GM19468 (cell line): ENCODE measurements at regions not wholly inside any gene's neighbourhood (a gene's known extent, or its start where the extent isn't known, plus 50 kb on each side); places are given as distances from the start of the nearest gene placed in this dataset.
"Not testable (repeated sequence)": the region's sequence is repeated elsewhere in the genome, so short reads cannot be mapped to it uniquely, and the experiment has no call there.

Experiments
- ATAC-seq: cut with Tn5 transposase; IDR thresholded peaks from one replicate; pipeline ENCODE4 v1.9.1; 2021; ENCODE audit warnings: mild to moderate bottlenecking, moderate library complexity, moderate number of reproducible peaks; ENCODE audit not compliant: unreplicated experiment; ENCODE audit errors: extremely low read depth

DNA sequence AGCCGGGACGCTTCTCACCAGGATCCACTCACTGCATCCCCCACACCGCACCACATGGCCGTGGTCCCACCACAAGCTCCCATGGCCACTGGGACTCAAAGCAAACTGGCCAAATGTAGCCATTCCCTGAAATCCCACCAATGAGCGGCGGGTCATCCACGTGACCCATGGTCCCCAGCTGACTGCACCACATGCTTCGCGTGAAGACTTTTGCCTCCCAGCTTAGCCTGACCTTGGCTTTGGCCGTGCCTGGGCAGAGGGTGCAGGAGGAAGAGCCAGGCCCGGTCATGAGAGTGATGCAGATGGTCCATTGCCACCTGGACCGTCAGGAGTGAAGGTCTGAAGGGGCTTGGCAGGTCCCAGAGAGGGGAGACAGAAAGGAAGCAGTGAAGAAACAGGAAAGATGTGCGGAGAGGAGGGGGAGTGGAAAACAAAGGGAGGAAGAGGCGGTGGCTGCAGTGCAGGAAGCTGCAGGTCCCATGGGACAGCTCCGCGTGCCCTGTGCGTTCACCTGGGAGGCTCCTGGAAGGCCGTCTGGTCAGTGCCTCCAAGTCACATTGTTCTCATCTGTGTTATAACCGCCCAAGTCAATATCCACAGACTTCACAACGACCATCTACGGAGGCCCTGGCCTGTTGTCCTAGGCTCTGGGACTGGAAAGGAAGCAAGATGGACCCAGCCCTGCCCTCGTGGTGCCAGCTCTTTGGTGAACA lies 167.8 kb upstream of the AJAP1 start:
- no peak for ATAC-seq

DNA sequence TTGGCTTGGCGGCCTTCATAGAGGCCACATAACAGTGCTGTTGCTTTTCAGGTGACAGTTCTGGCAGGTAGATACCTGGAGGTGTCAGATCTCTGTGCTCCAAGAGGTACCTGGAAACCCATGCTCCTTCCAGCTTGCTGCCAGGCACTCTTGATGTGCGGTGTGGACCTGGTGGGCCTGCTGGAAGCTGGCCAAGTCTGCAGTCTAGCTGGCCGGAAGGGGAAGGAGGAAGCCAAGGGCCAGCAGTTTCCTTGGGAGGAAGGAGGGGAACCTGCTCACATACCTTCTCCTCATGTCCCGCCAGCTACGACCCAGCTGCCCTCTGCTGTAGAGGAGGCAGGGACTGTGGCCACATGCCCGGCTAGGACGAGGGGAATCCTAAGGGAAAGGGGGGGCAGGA lies 166.4 kb upstream of the AJAP1 start:
- ATAC-seq, result no peak

DNA sequence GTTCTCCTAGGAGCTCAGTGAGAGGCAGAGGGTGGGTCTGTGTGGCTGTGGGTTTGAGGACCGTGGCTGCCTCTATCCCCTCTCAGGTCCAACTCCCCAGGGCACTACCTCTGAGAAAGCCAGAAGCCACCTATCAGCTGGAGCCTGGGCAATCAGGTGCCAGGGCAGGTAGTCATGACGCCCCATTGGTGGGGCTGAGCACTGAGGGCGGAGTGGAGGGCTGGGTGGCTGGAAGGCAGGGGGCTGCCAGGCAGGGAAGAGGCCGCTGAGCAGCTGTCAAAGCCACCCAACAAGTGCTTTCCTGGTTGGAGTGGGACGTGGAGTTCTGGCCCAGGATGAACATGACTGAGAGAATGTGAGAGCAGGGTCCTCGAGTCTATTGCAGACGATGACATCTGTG lies 164.9 kb upstream of the AJAP1 start:
- ATAC-seq, result no peak

DNA sequence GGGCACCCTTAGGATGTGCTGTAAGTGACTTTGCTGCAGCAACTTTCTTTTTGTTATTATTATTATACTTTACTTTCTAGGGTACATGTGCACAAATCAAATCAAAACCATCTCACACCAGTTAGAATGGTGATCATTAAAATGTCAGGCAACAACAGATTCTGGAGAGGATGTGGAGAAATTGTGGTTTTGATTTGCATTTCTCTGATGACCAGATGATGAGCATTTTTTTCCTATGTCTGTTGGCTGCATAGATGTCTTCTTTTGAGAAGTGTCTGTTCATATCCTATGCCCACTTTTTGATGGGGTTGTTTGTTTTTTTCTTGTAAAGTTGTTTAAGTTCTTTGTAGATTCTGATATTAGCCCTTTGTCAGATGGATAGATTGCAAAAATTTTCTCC lies 164.4 kb upstream of the AJAP1 start:
- ATAC-seq, result not testable (repeated sequence)

DNA sequence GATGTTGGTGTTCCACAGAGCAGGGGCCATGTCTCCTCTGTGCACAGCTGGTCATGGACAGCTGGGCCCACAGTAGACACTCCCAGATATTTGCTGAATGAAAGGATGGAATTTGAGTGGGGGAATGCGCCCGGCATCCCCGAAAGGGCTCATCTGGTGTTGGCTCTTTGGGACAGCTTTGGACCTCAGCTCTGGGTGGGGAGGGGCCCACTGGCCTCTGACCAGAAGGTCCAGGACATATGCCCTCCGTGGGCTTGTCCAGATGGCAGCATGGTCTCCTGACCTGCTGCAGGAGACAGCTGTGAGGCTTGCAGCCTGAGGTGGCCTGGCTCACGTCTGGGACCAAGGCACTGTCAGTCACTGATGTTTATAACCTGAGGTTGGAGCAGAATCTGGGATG lies 160.4 kb upstream of the AJAP1 start:
- ATAC-seq, result no peak

DNA sequence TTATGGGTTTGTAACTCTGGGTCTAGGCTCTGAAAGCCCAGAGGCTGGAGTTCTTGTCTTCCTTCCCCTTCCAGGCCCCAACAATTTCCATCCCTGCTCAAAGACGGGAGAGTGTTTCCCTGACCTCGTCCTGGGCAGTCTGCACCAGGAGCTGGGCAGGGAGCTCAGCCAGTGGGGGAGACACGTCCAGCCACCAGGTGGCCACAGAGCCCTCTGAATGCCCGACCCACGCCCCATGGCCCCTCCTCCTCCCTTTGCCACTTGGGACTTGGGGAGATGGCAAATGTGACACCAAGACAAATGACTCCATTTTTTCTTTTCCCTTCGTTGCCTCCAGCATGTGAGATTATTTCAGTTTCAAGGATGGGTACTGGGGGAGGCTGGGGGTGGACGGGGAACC lies 159.9 kb upstream of the AJAP1 start:
- ATAC-seq, result no peak

DNA sequence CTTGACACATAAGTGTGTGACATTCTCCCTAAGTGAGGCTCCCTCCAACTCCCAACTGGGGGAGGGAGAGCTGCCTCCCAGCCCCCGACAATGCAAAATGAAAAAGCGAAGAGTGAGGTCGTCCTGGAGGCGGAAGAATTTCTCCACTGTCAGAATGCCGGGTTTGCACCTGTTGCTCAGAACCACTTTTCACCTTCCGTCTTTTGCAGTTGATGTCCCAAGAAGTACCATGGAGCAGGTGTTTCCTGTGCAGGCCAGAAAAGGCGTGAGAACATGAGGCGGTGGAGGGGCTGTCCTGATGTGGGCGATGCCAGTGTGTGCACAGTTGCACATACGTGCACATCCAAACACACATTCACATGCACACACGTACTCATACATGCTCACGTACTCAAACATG lies 158.6 kb upstream of the AJAP1 start:
- no peak for ATAC-seq

DNA sequence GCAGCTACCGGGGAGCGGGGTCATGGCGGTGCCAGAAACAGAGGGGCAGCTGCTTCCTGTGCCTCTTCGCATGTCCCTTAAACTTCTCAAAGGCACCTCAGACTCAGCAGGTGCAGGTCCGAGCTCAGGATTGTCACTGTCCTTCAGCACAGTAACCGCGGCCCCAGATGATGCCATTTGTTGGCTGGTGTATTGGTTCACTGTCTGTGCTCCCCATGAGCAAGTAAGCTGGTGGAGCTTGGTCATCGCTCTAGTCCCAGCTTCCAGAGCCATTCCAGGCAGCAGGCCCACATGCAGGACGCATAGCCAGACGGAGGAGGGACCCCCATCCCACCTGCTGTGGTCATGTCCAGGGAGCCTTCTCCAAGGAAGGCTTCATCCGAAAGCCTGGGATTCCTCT lies 154.0 kb upstream of the AJAP1 start:
- ATAC-seq, result no peak

DNA sequence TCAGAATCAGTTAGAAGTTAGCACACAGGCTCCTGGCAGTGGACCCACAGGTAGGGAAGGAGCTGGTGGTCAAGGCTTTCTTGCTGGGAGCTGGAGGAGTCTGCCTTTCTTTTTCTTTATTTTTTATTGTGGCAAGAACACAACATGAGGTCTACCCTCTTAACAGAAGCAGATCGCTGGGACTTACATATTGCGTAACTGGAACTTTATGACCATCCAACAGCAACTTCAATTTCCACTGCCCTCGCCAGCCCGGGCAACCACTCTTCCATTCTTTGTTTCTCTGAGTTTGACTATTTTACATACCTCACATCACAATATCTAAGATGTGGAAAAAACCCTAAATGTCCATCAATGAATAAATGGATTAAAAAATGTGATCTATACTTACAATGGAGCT lies 147.8 kb upstream of the AJAP1 start:
- ATAC-seq, result no peak

DNA sequence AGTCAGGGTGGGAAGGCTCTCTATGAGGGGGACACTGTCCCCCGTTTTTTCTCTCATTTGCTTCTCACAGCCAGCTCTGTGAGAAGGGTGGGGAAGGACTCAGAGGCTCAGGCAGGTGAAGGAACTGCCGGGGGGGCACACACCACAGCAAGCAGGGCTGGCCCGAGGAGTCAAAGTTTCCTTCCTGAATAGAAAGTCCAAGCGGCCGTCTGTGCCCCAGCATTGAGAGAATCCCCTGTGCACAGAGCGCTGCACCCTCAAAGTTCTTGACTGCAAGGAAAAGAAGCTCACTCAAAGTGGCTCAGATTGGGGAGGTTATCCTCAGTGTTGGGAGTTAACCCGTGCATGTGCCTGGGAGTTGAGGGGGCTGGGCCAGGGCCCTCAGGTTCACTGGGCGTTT lies 145.2 kb upstream of the AJAP1 start:
- no peak for ATAC-seq

DNA sequence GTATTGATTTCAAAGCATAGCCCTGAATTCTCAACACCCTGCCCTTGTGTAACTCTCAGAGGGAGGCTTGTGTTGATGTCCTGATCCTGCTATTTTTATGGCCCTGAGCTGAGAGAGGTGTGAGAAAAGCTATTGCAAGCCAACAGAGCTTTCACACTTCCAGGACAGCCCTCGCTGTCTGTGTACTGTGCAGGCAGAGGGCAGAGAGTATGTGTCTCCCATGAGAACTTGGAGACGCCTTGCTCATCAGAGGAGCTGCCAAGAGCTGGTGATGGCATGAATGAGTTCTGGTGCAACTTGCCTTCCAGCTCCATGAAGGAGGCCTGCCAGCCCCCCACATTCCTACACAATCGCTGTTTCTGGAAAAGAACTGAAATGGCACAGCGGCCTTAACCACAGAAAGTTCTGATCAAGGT lies 144.1 kb upstream of the AJAP1 start:
- ATAC-seq, result no peak

DNA sequence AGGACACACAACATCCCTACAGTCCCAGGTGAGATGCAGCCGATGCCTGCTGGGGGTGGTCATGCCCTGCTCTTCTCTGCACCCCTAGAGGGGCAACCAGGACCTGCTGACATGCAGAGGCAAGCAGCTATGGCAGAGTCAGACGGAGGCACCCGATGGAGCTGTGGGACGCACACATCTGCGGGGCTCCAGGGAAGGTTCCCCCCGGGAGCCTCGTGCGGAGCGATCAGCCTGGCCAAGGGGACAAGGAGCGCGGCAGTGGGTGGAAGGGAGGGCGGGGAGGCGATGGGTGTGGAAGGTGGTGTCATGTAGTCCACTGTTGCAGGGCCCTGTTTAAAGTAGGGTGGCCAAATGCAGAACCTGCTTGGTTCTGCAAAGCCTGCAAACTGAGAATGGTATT lies 143.0 kb upstream of the AJAP1 start:
- ATAC-seq, result no peak

DNA sequence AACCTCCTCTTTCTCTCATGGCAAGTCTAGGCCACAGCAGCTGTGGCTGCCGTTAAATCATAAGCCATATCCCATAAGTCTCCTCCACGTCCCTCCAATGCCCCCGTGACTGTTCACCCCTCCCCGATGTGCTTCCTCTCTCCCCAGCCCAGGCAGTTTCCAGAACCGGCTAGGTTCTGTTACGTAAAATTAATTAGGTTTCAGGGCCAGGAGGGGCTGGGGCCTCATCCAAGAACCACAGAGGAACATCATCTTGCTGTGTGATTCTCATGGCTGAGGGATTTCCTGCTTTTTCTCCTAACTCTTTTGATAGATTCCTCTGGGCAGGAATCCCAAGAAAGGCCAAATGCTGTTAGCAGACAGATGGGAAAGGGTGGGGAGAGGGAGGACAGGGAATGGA lies 141.8 kb upstream of the AJAP1 start:
- no peak for ATAC-seq

DNA sequence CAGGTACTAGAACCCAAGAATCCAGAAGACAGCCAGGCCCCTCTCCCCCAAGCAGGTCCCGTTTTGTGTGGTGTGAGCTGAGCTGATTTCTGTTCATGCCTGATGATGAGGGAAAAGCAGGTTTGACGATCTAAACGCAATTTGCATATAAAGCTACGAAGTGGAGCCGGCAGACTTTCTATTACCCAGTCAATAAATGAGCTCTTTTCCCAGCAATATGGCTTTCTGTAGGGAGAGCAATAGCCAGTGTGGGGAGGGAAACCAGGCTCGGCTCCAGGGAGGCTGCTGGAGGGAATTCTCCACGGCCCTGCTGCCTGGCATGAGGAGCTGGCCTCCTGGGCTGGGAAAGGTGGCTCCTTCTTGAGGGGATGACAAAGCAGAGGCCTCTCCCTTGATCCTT lies 140.7 kb upstream of the AJAP1 start:
- ATAC-seq, result no peak

DNA sequence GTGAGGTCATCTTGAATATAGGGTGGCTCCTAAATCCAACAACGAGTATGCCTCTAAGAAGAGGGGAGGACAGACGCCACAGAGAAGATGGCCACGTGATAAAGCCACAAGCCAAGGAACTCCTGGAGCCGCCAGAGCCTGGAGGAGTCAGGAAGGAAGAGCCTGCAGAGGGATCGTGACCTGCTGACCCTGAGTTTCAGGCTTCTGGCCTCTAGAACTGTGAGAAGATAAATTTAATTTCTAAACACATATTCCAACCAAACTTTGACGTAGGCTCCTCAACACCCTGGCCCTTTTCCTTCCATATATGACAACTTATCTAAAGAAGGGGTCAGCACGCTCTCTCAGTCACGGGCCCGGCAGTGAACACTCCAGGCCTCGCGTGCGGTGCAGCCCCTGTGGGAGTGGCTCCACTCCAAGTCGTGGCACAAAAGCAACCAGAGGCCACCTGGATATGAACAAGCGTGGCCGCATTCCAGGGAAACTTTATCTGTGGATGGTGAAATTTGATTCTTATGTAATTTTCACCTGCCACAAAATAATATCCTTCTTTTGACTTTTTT lies 138.6 kb upstream of the AJAP1 start:
- no peak for ATAC-seq

DNA sequence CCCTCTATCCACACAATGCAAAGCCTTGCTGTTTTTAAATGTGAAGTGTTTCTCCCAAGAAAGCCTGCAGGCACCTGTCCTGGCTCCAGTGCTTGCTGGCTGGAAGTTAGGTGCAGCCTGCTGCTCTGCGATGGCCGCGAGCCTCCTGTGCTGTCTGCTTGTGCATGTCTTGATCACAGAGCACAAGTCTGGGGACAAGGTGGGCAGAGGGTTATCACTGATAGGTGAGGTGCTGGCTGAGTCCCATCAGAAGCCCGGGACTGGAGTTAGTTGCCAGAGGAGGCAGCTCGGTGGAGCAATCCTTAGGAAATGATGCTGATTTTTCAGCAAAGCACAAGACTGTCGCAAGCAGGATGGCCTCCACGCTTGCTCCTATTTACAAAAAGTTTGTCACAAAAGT lies 137.8 kb upstream of the AJAP1 start:
- no peak for ATAC-seq

DNA sequence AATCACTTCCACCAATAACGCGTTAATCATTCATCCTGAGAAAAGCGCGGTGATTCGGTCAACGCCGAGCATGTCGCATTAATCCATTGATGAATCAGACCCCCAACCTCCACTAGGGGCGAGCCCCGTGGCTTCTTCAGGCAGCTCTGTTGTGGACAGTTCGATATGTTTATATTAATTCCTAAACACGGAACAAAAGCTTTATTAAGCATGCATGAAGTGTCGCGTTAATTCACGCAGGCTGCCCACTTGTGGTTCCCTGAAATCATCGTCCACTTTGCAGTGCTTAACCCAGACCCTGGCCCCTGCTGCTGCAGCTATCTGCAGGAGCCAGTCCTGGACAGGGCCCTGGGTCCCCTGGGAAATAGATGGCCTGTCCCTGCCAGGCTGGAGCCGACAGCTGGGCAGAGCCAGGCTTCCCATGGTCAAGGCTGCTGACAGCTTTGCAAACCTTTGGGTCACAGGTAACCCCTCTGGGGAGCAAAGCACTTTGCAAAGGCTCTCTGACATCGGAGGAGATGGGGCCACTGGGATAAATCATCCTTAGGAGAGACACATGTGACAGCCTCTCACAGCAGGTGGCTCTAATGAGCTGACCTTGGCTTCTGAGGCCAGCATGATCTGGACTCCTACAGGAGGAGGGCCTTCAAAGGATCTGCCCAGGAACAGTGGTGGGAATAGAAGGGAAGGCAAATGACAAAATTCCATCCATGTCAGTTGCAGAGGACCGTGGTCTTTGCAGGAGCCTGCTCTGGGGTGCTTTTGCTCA lies 137.0 kb upstream of the AJAP1 start:
- ATAC-seq, result no peak

DNA sequence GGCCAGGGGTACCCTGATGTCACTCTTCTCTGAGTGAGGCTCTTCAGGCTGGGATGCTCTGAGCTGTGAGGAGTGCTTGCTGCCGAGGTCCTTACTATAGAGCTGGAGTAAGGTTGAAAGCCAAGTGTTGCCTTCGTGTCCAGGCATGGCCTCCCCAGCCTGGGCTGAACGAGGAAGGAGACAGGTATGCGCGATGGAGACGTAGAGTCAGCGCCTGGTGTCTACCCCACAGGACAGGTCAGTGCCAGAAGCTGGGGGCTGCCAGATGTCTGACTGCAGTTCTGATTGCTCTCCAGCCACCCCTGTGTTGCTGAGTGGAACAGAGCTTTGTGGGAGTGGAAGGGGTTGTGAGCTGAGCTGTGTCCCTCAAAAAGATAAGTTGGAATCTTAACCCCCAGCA lies 135.8 kb upstream of the AJAP1 start:
- ATAC-seq, result no peak

DNA sequence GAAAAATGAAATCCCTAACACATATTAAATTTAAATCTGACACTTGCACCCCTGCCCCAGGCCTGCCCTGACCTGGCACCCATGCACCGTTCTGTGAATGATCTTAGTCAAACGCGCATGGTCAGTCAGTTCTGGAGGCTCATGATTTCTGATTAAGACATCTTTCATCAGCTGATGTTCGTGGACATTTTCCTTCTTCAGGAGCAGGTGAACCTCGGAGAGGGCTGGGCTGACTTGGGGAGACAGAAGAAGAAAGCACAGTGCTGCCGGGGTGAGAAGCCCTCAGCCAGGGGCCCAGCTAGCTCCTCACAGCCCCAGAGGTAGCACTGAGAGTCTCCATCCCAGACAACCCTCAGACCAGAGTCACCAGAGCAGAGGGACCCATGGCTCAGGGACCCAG lies 134.5 kb upstream of the AJAP1 start:
- ATAC-seq, result no peak

DNA sequence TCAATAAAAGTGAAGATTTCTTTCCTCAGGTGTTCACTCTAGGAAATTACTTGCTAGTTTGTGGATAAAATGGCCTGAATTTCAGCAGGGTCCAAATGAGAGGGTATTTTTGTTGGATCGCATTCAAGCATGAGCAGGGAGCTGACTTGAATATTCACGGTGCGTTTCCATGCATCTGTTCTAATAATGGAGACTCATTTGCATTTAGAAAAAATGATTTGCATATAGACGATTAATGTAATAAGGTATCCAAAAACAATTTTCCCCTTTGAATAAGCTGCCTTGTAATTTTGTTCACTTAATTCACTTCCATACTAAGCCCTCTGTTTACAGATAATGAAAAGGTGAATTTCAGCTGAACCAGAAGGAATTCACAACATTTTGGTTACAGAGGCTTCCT lies 130.9 kb upstream of the AJAP1 start:
- ATAC-seq, result no peak

DNA sequence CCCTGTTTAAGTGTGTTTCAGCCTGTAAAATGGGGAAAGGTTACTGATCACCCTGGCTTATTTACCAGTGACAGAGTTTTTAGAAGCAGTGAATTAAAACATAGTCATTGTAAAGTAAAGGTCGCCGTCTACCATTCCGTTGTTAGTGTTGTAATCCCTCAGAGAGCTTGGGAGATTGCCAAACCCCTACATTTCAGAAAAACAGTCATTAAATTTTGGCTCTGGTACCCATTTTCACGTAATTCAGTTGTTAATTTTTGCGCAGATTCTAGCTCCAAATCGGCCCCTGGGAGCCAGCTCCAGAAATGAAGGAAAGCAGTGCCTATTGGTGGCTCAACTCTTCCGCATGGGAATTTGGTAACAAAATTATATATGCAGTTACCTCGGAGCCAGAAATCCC lies 127.7 kb upstream of the AJAP1 start:
- no peak for ATAC-seq

DNA sequence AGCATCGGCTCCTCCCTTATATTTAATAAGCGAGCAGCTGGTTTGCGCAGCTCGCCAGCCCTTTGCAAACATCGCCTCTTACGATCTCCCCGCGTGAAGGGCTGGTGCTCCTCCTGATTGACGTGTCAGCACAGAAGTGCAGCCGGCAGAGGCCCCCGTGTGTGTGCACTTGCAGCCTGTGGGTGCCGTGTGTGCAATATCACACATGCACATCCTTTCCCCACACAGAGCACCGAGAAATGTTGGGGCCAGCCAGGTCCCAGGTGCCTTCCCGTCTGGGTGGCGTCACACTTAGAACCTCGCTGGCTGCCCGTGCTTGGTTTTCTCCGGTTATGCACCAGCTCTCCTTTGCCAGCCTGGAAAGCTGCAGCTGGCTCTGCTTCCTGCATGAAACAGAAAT lies 126.6 kb upstream of the AJAP1 start:
- ATAC-seq, result no peak
